Smooth muscle cell (in vitro differentiated cells): ENCODE measurements at regions not wholly inside any gene's neighbourhood (a gene's known extent, or its start where the extent isn't known, plus 50 kb on each side); places are given as distances from the start of the nearest gene placed in this dataset.

ENCODE experiments used
- DNase-seq: peaks from one replicate; lab custom pipeline; 2025; ENCODE audit not compliant: unreplicated experiment; lab: John Stamatoyannopoulos, UW
- H2AFZ ChIP-seq: fragments of 200-600 bp; sonication (generic); 2 replicates; pipeline ENCODE4 v1.6.0; 2016; ENCODE audit warnings: antibody characterized with exemption, low read depth, mild to moderate bottlenecking
- H3F3A ChIP-seq: fragments of 200-600 bp; sonication (generic); 2 replicates; pipeline ENCODE4 v1.6.0; 2017; ENCODE audit warnings: antibody characterized with exemption, low read depth
- H3K27ac ChIP-seq: fragments of 200-600 bp; sonication (generic); 2 replicates; pipeline ENCODE4 v1.5.1; 2016; ENCODE audit warnings: low read depth, mild to moderate bottlenecking
- H3K27me3 ChIP-seq: fragments of 200-600 bp; sonication (generic); 2 replicates; pipeline ENCODE4 v1.6.1; 2016; ENCODE audit warnings: low read depth, mild to moderate bottlenecking
- H3K36me3 ChIP-seq: fragments of 200-600 bp; sonication (generic); 2 replicates; pipeline ENCODE4 v1.5.1; 2016; ENCODE audit warnings: low read depth
- H3K4me1 ChIP-seq: fragments of 200-600 bp; sonication (generic); 2 replicates; pipeline ENCODE4 v1.5.1; 2016; ENCODE audit warnings: low read depth
- H3K4me2 ChIP-seq: fragments of 200-600 bp; sonication (generic); 2 replicates; pipeline ENCODE4 v1.6.0; 2016; ENCODE audit warnings: mild to moderate bottlenecking
- H3K4me3 ChIP-seq: fragments of 200-600 bp; sonication (generic); 2 replicates; pipeline ENCODE4 v1.5.1; 2016; ENCODE audit warnings: mild to moderate bottlenecking
- H3K79me2 ChIP-seq: fragments of 200-600 bp; sonication (generic); 2 replicates; pipeline ENCODE4 v1.6.0; 2016; ENCODE audit warnings: low read depth, mild to moderate bottlenecking
- H3K9ac ChIP-seq: fragments of 200-600 bp; sonication (generic); 2 replicates; pipeline ENCODE4 v1.6.0; 2016; ENCODE audit warnings: low read depth
- H3K9me3 ChIP-seq: fragments of 200-600 bp; sonication (generic); replicated peaks from 2 replicates; pipeline ENCODE4 v1.5.1; 2016; ENCODE audit warnings: low read depth
- H4K20me1 ChIP-seq: fragments of 200-600 bp; sonication (generic); 2 replicates; pipeline ENCODE4 v1.6.0; 2016; ENCODE audit warnings: low read depth
- WGBS: methylation state at CpG from one replicate; pipeline ENCODE4 v1.1.7; 2016; ENCODE audit warnings: low lambda C conversion rate; 5-methylcytosine and 5-hydroxymethylcytosine counted together
- TF ChIP-seq, protein P1 (sequence below): fragments of 200-600 bp; sonication (generic); IDR thresholded peaks from 2 replicates; pipeline ENCODE4 v1.5.1; 2017; ENCODE audit warnings: borderline replicate concordance, mild to moderate bottlenecking, antibody characterized with exemption; ENCODE audit not compliant: insufficient read depth, poor library complexity, severe bottlenecking

DNA sequence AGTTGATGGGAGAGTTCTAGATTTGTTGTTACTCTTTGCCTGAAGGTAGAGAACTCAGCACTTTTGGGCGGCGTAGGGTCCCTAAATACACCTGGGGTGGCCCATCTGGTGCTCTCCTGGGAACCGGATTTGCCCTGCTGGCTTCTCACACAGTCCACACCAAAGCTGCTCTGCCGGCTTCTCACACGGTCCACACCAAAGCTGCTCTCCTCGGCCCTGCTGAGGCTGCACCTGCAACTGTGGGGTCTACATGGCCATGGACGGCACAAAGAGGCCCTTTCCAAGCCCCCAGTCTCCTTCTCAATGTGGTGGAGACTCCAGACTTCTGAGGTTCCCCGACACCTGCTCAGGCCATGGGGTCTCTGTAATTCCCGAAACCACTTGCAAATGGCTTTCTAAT lies 124.8 kb upstream of the GPC1 start:
- Histone ChIP-seq H3K9ac (no peak overlapping the region), H3K4me3 (no peak overlapping the region), H4K20me1 (no peaks in the 10 kb centered on the region), H3K79me2 (no peaks in the 10 kb centered on the region), H3K4me1 (no peaks in the 10 kb centered on the region), H3F3A (no peaks in the 10 kb centered on the region), H3K4me2 (no peak overlapping the region), H3K27ac (no peak overlapping the region), H3K27me3 (no peaks in the 10 kb centered on the region), H3K9me3 (no peaks in the 10 kb centered on the region), H2AFZ (no peak overlapping the region), H3K36me3 (no peaks in the 10 kb centered on the region)
- WGBS: 97% methylated on average over 9 of the region's 9 CpGs
- DNase-seq: no peak
- TF ChIP-seq, protein P1, sequence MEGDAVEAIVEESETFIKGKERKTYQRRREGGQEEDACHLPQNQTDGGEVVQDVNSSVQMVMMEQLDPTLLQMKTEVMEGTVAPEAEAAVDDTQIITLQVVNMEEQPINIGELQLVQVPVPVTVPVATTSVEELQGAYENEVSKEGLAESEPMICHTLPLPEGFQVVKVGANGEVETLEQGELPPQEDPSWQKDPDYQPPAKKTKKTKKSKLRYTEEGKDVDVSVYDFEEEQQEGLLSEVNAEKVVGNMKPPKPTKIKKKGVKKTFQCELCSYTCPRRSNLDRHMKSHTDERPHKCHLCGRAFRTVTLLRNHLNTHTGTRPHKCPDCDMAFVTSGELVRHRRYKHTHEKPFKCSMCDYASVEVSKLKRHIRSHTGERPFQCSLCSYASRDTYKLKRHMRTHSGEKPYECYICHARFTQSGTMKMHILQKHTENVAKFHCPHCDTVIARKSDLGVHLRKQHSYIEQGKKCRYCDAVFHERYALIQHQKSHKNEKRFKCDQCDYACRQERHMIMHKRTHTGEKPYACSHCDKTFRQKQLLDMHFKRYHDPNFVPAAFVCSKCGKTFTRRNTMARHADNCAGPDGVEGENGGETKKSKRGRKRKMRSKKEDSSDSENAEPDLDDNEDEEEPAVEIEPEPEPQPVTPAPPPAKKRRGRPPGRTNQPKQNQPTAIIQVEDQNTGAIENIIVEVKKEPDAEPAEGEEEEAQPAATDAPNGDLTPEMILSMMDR: no peak

DNA sequence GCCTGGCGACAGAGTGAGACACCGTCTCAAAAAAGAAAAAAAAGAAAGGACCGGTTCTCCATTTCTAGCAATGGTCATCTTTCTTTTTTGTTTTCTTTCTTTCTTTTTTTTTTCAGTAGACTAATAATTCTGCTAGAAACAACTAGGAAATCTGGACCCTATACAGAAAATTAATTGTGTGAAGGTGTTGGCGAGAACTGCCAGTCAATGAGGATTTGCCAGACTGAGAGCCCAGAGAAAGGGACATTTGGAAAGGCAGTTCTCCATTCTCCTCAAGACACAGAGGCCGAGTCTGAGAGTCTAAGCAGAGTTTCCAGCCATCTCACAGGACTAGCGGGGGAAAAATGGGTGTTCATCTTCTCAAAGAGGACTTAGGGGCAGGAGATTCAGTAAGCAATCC lies 123.6 kb upstream of the GPC1 start:
- no peaks in the 10 kb centered on the region for H3K4me1 ChIP-seq
- TF ChIP-seq, protein P1: no peak
- no peaks in the 10 kb centered on the region for H3K27me3 ChIP-seq
- DNase-seq: no peak
- no peak overlapping the region for H3K9ac ChIP-seq
- 98% methylated on average over 6 of the region's 6 CpGs for WGBS
- H3K79me2 ChIP-seq: no peaks in the 10 kb centered on the region
- H3K4me3 ChIP-seq: no peak overlapping the region
- no peaks in the 10 kb centered on the region for H3K36me3 ChIP-seq
- no peaks in the 10 kb centered on the region for H3F3A ChIP-seq
- no peaks in the 10 kb centered on the region for H4K20me1 ChIP-seq
- H3K27ac ChIP-seq: no peak overlapping the region
- no peaks in the 10 kb centered on the region for H3K9me3 ChIP-seq
- H3K4me2 ChIP-seq: no peak overlapping the region
- no peak overlapping the region for H2AFZ ChIP-seq

DNA sequence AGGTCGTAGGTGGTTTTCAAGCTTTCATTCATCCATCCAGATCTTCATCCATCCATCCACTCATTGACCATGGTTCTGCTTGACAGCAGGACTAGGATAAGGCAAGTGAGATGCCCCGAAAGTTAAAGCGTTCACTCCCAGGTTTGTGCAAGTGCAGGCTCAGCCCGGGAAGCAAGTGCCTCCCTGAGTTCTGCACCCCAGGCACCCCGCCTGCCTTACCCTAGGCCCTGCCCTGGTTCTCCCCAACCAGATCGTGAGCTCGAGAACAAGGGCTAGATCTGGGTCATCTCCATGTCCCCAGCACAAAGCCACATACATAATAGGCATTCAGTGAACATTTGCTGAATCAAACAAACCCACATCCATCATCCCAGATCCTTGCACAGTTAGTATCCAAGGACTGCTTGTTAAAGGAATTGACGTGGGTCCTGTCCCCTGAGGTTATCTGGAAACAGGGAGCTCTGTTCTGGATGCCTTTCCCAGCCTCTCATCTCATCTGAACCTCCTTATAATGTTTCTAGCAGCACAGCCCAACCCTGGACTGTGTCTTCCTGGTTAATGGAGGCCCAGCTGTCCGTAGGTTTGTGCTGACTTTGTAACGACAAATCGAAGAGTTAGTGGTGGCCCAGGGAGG lies 116.1 kb upstream of the GPC1 start:
- no peaks in the 10 kb centered on the region for H4K20me1 ChIP-seq
- peak overlapping the region; percentile 89 for H3K27ac ChIP-seq
- H3F3A ChIP-seq: peaks cover 6% of the 10 kb centered on the region
- 71% methylated on average over 11 of the region's 11 CpGs for WGBS
- peak overlapping the region; percentile 30 for H2AFZ ChIP-seq
- H3K27me3 ChIP-seq: no peaks in the 10 kb centered on the region
- peaks cover 11% of the 10 kb centered on the region for H3K4me1 ChIP-seq
- TF ChIP-seq, protein P1: no peak
- no peaks in the 10 kb centered on the region for H3K79me2 ChIP-seq
- H3K9ac ChIP-seq: peak overlapping the region; percentile 41
- H3K36me3 ChIP-seq: no peaks in the 10 kb centered on the region
- DNase-seq: no peak
- no peaks in the 10 kb centered on the region for H3K9me3 ChIP-seq
- no peak overlapping the region for H3K4me3 ChIP-seq
- peak overlapping the region; percentile 59 for H3K4me2 ChIP-seq

DNA sequence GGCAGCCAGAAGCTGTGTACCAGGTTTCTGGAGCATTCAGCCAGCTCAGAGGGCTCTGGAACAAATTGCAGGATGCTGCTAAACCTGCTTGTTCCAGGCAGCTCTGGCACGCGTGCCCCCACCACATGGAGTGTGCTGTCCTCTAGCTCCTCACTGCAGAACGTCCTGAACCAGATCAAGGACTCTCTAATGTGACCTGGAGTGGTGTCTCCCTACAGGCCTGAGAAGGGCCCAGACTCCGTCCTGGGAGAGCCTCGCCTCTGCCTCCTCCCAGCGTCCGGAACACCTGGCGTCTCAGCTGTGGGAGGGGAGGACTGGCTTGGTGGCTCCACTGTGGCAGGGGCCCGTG lies 115.6 kb upstream of the GPC1 start:
- H3K9me3 ChIP-seq: no peaks in the 10 kb centered on the region
- no peaks in the 10 kb centered on the region for H3K27me3 ChIP-seq
- TF ChIP-seq, protein P1: no peak
- peak overlapping the region; percentile 89 for H3K27ac ChIP-seq
- H3K9ac ChIP-seq: peak overlapping the region; percentile 41
- H3F3A ChIP-seq: peaks cover 6% of the 10 kb centered on the region
- H3K36me3 ChIP-seq: no peaks in the 10 kb centered on the region
- H3K4me2 ChIP-seq: peak overlapping the region; percentile 59
- no peak overlapping the region for H3K4me3 ChIP-seq
- no peaks in the 10 kb centered on the region for H3K79me2 ChIP-seq
- DNase-seq: no peak
- H4K20me1 ChIP-seq: no peaks in the 10 kb centered on the region
- H3K4me1 ChIP-seq: peaks cover 11% of the 10 kb centered on the region
- peak overlapping the region; percentile 30 for H2AFZ ChIP-seq
- WGBS: 38% methylated on average over 9 of the region's 9 CpGs
